Retina (tissue), 1 donor: ENCODE measurements at regions not wholly inside any gene's neighbourhood (a gene's known extent, or its start where the extent isn't known, plus 50 kb on each side); places are given as distances from the start of the nearest gene placed in this dataset.
"Not testable (repeated sequence)": the region's sequence is repeated elsewhere in the genome, so short reads cannot be mapped to it uniquely, and the experiment has no call there.

ENCODE experiments used
- DNase-seq: peaks from one replicate; pipeline ENCODE4 v3.0.0-alpha.2; 2016

DNA sequence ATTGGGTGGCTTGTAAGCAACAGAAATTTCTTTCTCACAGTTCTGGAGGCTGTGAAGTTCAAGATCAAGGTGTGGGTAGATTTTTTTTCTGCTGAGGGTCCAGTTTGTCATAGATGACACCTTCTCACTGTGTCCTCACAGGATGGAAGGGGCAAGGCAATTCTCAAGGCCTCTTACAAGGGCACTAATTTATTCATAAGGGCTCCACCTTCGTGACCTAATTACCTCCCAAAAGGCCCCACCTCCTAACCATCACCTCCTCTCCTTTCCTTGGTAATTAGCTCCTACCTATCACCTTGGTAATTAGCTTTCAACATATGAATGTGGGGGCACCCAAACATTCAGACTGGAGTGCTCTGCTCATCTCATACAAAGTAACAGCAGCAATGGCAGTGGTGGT is 92.3 kb upstream of the CD44 start:
- DNase-seq, result no peak

GRCh38 chr11:35047179-35047578 is 91.8 kb upstream of the CD44 start:
- no peak for DNase-seq

DNA sequence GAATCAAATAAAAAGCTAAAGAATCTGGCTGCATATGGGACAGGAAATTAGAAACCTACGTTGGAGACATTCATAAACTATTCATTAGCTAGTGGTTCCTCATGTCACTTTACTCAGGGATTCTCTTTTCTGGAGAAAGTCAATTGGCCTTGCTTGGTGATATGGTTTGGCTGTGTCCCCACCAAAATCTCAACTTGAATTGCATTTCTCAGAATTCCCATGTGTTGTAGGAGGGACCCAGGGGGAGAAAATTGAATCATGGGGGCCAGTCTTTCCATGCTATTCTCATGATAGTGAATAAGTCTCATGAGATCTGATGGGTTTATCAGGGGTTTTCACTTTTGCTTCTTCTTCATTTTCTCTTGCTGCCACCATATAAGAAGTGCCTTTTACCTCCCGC is 91.2 kb upstream of the CD44 start:
- no peak for DNase-seq

DNA sequence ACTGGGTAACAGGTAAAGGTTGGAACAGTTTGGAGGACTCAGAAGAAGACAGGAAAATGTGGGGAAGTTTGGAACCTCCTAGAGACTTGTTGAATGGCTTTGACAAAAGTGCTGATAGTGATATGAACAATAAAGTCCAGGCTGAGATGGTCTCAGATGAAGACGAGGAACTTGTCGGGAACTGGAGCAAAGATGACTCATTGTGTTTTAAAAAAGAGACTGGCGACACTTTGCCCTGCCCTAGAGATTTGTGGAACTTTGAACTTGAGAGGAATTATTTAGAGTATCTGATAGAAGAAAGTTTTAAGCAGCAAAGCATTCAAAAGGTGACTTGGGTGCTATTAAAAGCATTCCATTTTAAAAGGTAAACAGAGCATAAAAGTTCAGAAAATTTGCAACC is 90.6 kb upstream of the CD44 start:
- not testable (repeated sequence) for DNase-seq

- DNase-seq, result no peak
Observed at GRCh38 chr11:35049859-35050531, 89.0 kb upstream of the CD44 start.

DNA sequence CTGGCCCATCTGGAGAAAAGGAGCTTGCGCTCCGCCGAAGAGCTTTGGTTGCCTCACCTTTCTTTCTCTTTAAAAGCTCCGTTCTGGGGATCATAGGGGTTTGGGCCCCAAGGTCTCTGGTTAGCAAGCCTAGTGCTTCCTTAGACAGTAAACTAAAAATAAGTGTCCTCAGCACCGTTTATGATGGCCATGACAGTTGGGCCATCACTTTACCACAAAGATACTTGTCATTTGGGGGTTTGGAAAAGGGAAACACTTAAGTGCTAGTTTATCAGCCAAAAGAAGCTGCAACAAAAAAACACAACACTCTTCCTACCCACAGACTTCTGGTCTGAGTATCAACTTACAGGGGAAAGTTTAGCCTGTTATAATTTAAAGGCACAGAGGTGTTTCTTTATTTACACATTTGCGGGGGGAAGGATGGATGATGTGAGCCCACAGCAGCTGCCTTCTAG is 88.4 kb upstream of the CD44 start:
- no peak for DNase-seq

DNA sequence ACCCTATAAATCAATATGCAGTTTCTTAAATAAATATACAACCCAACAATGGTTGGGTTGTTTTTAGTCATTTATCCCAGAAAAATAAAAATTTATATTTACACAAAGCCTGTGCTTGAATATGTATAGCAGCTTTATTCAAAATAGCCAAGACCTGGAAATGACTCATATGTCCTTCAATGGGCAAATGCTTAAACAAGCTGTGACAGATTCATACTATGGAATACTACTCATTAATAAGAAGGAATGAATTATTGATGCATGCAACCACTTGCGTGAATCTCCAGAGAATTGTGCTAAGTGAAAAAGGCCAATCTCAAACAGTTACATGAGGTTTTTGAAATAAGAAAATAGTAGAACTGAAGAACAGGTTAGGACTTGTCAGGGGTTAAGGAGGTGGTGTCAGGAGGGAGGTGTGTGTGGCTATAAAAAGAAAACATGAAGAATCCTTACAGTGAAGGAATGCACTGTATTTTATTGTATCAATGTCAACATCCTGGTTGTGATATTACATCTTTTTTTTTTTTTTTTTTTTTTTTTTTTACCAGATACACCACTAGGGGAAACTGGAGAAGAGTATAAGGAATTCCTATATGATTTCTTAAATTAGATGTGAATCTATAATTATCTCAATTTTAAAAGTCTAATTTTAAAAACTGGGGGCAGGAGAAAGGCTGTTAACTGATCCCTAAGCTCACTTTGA is 82.4 kb upstream of the CD44 start:
- peak; percentile 22 for DNase-seq

DNA sequence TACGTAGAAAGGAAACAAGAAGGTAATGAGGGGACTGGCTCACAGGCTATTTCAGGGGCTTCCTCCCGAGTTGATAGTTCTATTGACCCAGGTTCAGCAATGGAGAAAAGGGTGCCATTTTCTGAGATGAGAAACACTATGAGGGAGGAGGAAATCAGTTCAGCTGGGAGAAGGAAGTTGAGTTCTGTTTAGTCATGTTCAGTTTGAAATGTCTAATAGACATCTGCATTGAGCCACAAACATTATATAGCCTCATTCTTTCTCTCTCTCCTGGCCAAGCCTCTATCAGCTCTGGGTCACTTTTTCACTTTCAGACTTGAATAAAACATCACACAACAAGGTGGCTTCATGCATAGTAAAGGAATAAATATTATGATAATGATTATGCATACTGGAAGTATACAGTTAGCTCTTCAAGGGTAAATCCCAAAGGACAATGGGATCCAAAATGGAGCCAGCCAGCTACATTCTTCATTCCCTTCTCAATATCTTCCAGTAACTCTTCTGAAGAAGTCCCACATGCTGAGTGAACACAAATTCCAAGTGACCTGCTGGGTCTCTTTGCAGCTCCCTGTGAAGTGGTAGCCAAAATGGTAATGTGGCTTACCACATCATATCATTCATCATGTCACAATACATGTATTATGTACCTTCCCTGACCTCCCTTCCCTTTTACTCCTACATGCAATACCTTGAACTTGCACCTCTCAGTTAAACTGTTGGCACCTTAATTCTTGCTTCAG is 80.9 kb upstream of the CD44 start:
- DNase-seq, result no peak

GRCh38 chr11:35058669-35059434 is 80.1 kb upstream of the CD44 start:
- no peak for DNase-seq

- no peak for DNase-seq
Observed at GRCh38 chr11:35061516-35062440, 77.2 kb upstream of the CD44 start.

- DNase-seq, result no peak
Observed at GRCh38 chr11:35063488-35063931, 75.5 kb upstream of the CD44 start.

- DNase-seq, result no peak
Observed at GRCh38 chr11:35064114-35064800, 74.7 kb upstream of the CD44 start.

DNA sequence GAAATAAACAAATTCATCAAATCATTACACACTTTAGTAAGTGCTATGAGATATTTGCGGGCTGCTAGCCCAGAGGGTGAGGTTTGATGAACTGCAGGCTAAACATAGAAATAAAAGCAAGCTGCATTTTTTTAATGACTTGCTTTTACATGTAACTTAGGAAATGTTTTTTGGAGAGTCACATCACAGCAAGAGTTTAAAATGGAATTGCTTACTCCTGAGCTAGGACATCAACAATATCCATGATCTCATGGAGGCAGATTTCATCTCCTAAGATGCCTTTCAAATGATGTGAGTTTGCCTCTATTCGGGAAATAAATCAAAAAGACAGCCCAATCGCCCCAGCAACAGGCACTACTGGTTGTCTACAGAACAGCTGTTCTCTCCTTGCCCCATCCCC is 73.4 kb upstream of the CD44 start:
- no peak for DNase-seq

- no peak for DNase-seq
Observed at GRCh38 chr11:35066030-35066429, 72.9 kb upstream of the CD44 start.

- DNase-seq, result no peak
Observed at GRCh38 chr11:35066783-35067423, 72.1 kb upstream of the CD44 start.

DNA sequence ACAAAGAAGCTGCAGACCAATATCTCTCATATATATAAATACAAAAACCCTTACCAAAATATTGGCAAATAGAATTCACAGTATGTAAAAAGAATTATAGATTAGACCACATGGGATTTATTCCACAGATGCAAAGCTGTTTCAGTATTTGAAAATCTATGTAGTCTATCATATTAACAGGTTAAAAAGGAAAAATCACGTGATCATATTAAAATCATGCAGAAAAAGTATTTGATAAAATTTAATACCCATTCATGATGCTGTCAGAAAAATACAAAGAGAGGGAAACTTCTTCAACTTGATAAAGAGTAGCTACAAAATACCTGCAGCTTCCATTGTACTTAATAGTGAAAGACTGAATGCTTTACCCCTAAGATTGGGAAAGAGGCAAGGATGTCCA is 67.2 kb upstream of the CD44 start:
- DNase-seq, result no peak

GRCh38 chr11:35073691-35074419 is 65.1 kb upstream of the CD44 start:
- DNase-seq, result no peak

DNA sequence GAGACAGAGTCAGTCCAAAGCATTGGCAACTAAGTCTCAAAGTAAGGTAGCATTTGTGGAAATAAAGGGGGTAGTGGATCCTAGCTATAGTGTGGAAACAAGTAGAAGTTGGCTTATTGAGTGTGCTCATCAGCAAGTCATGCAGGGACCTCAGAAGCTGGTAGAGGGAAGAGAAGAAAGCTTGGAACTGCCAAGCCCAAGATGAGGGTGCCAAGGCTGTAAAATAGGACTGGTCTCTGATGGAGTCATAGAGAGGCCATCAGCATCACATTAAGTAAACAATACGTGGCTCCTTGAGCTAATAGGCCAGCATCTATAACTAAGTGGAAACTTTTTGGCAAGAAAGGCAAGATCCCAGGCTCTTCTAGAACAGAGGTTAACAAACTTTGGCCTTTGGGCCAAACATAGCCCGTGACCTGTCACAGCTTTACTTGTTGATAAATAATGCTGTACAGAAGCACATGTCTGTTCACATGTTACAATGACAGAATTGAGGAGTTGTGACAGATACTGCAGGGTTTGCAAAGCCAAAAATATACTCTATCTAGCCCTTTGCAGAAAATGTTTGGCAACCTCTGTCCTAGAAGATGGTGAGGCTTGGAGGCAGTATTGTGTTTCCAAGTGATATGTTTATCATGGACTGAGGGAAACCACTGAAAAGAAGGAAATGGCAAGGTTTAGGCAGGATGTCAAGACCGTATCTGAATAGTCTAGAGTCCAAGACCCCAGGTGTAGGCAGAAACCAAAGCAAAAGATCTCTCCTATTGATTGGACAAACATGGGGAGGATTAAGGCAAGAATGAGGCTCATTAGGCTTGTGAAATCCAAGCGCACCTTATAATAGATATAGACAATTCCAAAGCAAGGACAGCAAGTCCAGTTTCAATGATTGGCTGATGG is 62.5 kb upstream of the CD44 start:
- no peak for DNase-seq
